ENCODE measurements at regions not wholly inside any gene's neighbourhood (a gene's known extent, or its start where the extent isn't known, plus 50 kb on each side); places are given as distances from the start of the nearest gene placed in this dataset.
"Not testable (repeated sequence)": the region's sequence is repeated elsewhere in the genome, so short reads cannot be mapped to it uniquely, and the experiment has no call there.

- TF ChIP-seq CTCF (IDR thresholded peaks at IDR 0.05 in 4 of 5, conservative IDR thresholded peaks at IDR 0.05 in 1 of 5); POLR2A (IDR thresholded peaks at IDR 0.05): not testable (repeated sequence)
Measured at GRCh38 chr19:14294974-14295373, 86.3 kb upstream of the ADGRE5 start.
